MCF 10A (cell line): ENCODE measurements at regions not wholly inside any gene's neighbourhood (a gene's known extent, or its start where the extent isn't known, plus 50 kb on each side); places are given as distances from the start of the nearest gene placed in this dataset.

Experiments
- BruUV-seq: library from RNA; stranded (reverse); fragments of 400-500 nt; replicated peaks from 2 replicates; lab custom pipeline; 2021; lab: Mats Ljungman, UMichigan
- CTCF ChIA-PET: fragments of 300-600 bp; sonication (Branson Sonifier 250); formaldehyde crosslinking; extraction: SDS; loops from one replicate; lab custom pipeline; 2021; ENCODE audit warnings: antibody characterized with exemption, inconsistent platforms; lab: Yijun Ruan, JAX
- POLR2A ChIA-PET: fragments of 300-600, 350-650 bp; sonication (Branson Sonifier 250); formaldehyde crosslinking; extraction: SDS; loops from one replicate; lab custom pipeline; 2020; ENCODE audit warnings: antibody characterized with exemption, inconsistent platforms; lab: Yijun Ruan, JAX
- DNase-seq: peaks from one replicate; pipeline ENCODE4 v3.0.0-alpha.2; 2018; ENCODE audit not compliant: unreplicated experiment
- H3K27ac Mint-ChIP-seq: one replicate; pipeline ENCODE4 v1.8.0; 2022; ENCODE audit warnings: mild to moderate bottlenecking, low read depth, mixed read lengths; ENCODE audit not compliant: unreplicated experiment
- H3K27me3 Mint-ChIP-seq: one replicate; pipeline ENCODE4 v1.8.0; 2022; ENCODE audit warnings: mixed read lengths; ENCODE audit not compliant: insufficient read depth, unreplicated experiment
- H3K36me3 Mint-ChIP-seq: one replicate; pipeline ENCODE4 v1.8.0; 2022; ENCODE audit warnings: mild to moderate bottlenecking, moderate library complexity, mixed read lengths; ENCODE audit not compliant: insufficient read depth, unreplicated experiment
- H3K4me1 Mint-ChIP-seq: one replicate; pipeline ENCODE4 v1.8.0; 2022; ENCODE audit warnings: mixed read lengths; ENCODE audit not compliant: insufficient read depth, unreplicated experiment
- H3K4me3 Mint-ChIP-seq: one replicate; pipeline ENCODE4 v1.8.0; 2022; ENCODE audit warnings: mild to moderate bottlenecking, moderate library complexity, mixed read lengths; ENCODE audit not compliant: unreplicated experiment
- H3K9me3 Mint-ChIP-seq: one replicate; pipeline ENCODE4 v1.8.0; 2022; ENCODE audit warnings: mixed read lengths; ENCODE audit not compliant: unreplicated experiment
- intact Hi-C: fragments of 100-400 bp; cut with micrococcal nuclease; formaldehyde crosslinking; loops from 2 replicates; pipeline ENCODE4 v1.14.1; 2022
- TF ChIP-seq, protein P1 (sequence below): fragments of 200-600 bp; IDR thresholded peaks from one replicate; pipeline ENCODE4 v1.8.0; 2022; ENCODE audit warnings: antibody characterized with exemption, mild to moderate bottlenecking; ENCODE audit not compliant: unreplicated experiment

DNA sequence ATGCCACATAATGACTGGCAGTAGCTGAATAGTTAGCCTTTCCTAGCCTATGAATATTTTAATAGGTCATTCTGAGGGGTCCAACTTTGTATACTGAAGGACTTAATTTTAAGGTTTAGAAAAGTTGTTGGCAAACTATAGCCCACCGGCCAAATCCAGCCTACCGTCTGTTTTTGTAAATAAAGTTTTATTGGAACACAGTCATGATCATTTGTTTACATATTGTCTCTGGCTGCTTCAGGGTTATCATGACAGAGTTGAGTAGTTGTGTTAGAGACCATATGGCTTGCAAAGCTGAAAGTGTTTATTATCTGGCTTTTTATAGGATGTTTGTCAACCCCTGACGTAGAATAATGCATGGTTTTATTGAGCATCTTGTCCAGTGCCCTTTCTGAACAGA, 73.4 kb downstream of the NTMT2 start:
- ChIA-PET POLR2A (no interaction called here), CTCF (interaction anchor here (0.5 kb wide), 1 partner anchor 162 kb away, joined by 3 read pairs; no protein-coding TSS in a partner anchor)
- Mint-ChIP-seq H3K9me3 (peaks cover 7% of the 10 kb centered on the region), H3K36me3 (no peaks in the 10 kb centered on the region), H3K4me1 (no peaks in the 10 kb centered on the region), H3K27me3 (no peaks in the 10 kb centered on the region), H3K27ac (no peak overlapping the region), H3K4me3 (no peak overlapping the region)
- no TSS peak for BruUV-seq
- TF ChIP-seq, protein P1, sequence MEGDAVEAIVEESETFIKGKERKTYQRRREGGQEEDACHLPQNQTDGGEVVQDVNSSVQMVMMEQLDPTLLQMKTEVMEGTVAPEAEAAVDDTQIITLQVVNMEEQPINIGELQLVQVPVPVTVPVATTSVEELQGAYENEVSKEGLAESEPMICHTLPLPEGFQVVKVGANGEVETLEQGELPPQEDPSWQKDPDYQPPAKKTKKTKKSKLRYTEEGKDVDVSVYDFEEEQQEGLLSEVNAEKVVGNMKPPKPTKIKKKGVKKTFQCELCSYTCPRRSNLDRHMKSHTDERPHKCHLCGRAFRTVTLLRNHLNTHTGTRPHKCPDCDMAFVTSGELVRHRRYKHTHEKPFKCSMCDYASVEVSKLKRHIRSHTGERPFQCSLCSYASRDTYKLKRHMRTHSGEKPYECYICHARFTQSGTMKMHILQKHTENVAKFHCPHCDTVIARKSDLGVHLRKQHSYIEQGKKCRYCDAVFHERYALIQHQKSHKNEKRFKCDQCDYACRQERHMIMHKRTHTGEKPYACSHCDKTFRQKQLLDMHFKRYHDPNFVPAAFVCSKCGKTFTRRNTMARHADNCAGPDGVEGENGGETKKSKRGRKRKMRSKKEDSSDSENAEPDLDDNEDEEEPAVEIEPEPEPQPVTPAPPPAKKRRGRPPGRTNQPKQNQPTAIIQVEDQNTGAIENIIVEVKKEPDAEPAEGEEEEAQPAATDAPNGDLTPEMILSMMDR, result no peak
- DNase-seq, result no peak
- intact Hi-C loops, result no loop called here

- no peak for DNase-seq
- no peak overlapping the region for H3K4me3 Mint-ChIP-seq
- BruUV-seq, result no TSS peak
- intact Hi-C loops, result no loop called here
- no peak overlapping the region for H3K27ac Mint-ChIP-seq
- TF ChIP-seq, protein P1, result no peak
- peaks cover 7% of the 10 kb centered on the region for H3K9me3 Mint-ChIP-seq
- ChIA-PET POLR2A (no interaction called here), CTCF (interaction anchor here (0.8 kb wide), 1 partner anchor 43 kb away, joined by 3 read pairs; no protein-coding TSS in a partner anchor)
- no peaks in the 10 kb centered on the region for H3K27me3 Mint-ChIP-seq
- H3K4me1 Mint-ChIP-seq, result no peaks in the 10 kb centered on the region
- H3K36me3 Mint-ChIP-seq, result no peaks in the 10 kb centered on the region
These were observed 75.3 kb downstream of the NTMT2 start for GRCh38 chr1:170221031-170221430.

- CTCF ChIA-PET, result interaction anchor here (0.6 kb wide), 1 partner anchor 1486 kb away, joined by 3 read pairs; no protein-coding TSS in a partner anchor
These were observed 75.7 kb downstream of the NTMT2 start for GRCh38 chr1:170221495-170221894.

GRCh38 chr1:170224469-170224868, 78.7 kb downstream of the NTMT2 start:
- intact Hi-C loops, result no loop called here
- DNase-seq, result no peak
- TF ChIP-seq, protein P1, result no peak
- CTCF ChIA-PET, result no interaction called here
- Mint-ChIP-seq H3K4me1 (no peaks in the 10 kb centered on the region), H3K27ac (no peak overlapping the region), H3K27me3 (no peaks in the 10 kb centered on the region), H3K9me3 (peaks cover 7% of the 10 kb centered on the region), H3K4me3 (no peak overlapping the region), H3K36me3 (no peaks in the 10 kb centered on the region)
- no TSS peak for BruUV-seq
- POLR2A ChIA-PET, result no interaction called here

More at GRCh38 chr1:170221495-170221894, 75.7 kb downstream of the NTMT2 start:
- DNase-seq, result no peak
- POLR2A ChIA-PET, result no interaction called here
- H3K4me1 Mint-ChIP-seq, result no peaks in the 10 kb centered on the region
- TF ChIP-seq, protein P1, result no peak
- no peak overlapping the region for H3K4me3 Mint-ChIP-seq
- H3K27me3 Mint-ChIP-seq, result no peaks in the 10 kb centered on the region
- no peak overlapping the region for H3K27ac Mint-ChIP-seq
- intact Hi-C loops, result no loop called here
- peaks cover 7% of the 10 kb centered on the region for H3K9me3 Mint-ChIP-seq
- no TSS peak for BruUV-seq
- H3K36me3 Mint-ChIP-seq, result no peaks in the 10 kb centered on the region
